ENCODE measurements at regions not wholly inside any gene's neighbourhood (a gene's known extent, or its start where the extent isn't known, plus 50 kb on each side); places are given as distances from the start of the nearest gene placed in this dataset.
A peak's percentile ranks its signal among the peaks of the same experiment; 100 is the strongest.

- H3K9me3 ChIP-seq = peaks cover 0 to 8% (median 2%) of the 10 kb centered on the region in 8 donors
- no peak for TF ChIP-seq CTCF (IDR thresholded peaks at IDR 0.05 in 8 of 11, conservative IDR thresholded peaks at IDR 0.05 in 3 of 11)
- no peak for TF ChIP-seq POLR2A (IDR thresholded peaks at IDR 0.05)
- no peak for TF ChIP-seq POLR2AphosphoS5 (IDR thresholded peaks at IDR 0.05)
- WGBS, 5 donors = 74 to 88% (median 81%) methylated on average over 3 of the region's 3 CpGs
- H3K4me1 ChIP-seq = peaks cover 0 to 33% (median 15%) of the 10 kb centered on the region in 6 donors
- no peak overlapping the region for H3K4me3 ChIP-seq
- no peaks in the 10 kb centered on the region for H3K27me3 ChIP-seq (replicated peaks in 1 of 7)
- H3K27ac ChIP-seq = no peak overlapping the region
- intact Hi-C loops (cut with DNase I; ENCODE audit: low total_unique reads) = no loop called here
- no peaks in the 10 kb centered on the region for H3K36me3 ChIP-seq
- DNase-seq = no peak
Measured at GRCh38 chr3:177589041-177589650, 391.9 kb upstream of the TBL1XR1 start.

- no peak for DNase-seq
- 57 to 71% (median 60%) methylated on average over 4 of the region's 4 CpGs for WGBS, 5 donors
- no peak overlapping the region for H3K27ac ChIP-seq
Measured at GRCh38 chr3:177589911-177590381, 392.7 kb upstream of the TBL1XR1 start.

GRCh38 chr3:177590826-177591225 is 393.5 kb upstream of the TBL1XR1 start:
- intact Hi-C loops (cut with DNase I; ENCODE audit: low total_unique reads) = no loop called here
- TF ChIP-seq POLR2A (IDR thresholded peaks at IDR 0.05) (no peak), POLR2AphosphoS5 (IDR thresholded peaks at IDR 0.05) (no peak), CTCF (IDR thresholded peaks at IDR 0.05 in 8 of 11, conservative IDR thresholded peaks at IDR 0.05 in 3 of 11) (no peak)
- H3K27ac ChIP-seq = peak overlapping the region in 5 of 8 donors; percentile 20 to 63 (median 48)
- DNase-seq = no peak
- WGBS, 5 donors = 24 to 50% (median 38%) methylated on average over 1 of the region's 1 CpG
- H3K36me3 ChIP-seq = no peaks in the 10 kb centered on the region
- peaks cover 0 to 8% (median 2%) of the 10 kb centered on the region in 8 donors for H3K9me3 ChIP-seq
- H3K27me3 ChIP-seq (replicated peaks in 1 of 7) = no peaks in the 10 kb centered on the region
- H3K4me1 ChIP-seq = peaks cover 0 to 50% (median 20%) of the 10 kb centered on the region in 6 donors
- no peak overlapping the region for H3K4me3 ChIP-seq

More at GRCh38 chr3:177589911-177590381, 392.7 kb upstream of the TBL1XR1 start:
- Histone ChIP-seq H3K9me3 (peaks cover 0 to 8% (median 2%) of the 10 kb centered on the region in 8 donors), H3K36me3 (no peaks in the 10 kb centered on the region), H3K4me1 (peaks cover 0 to 41% (median 19%) of the 10 kb centered on the region in 6 donors), H3K27me3 (replicated peaks in 1 of 7) (no peaks in the 10 kb centered on the region), H3K4me3 (no peak overlapping the region)
- intact Hi-C loops (cut with DNase I; ENCODE audit: low total_unique reads) = no loop called here
- TF ChIP-seq CTCF (IDR thresholded peaks at IDR 0.05 in 8 of 11, conservative IDR thresholded peaks at IDR 0.05 in 3 of 11) = no peak
- TF ChIP-seq POLR2A (IDR thresholded peaks at IDR 0.05) = no peak
- no peak for TF ChIP-seq POLR2AphosphoS5 (IDR thresholded peaks at IDR 0.05)

GRCh38 chr3:177591379-177591778 is 394.1 kb upstream of the TBL1XR1 start:
- H3K9me3 ChIP-seq = peaks cover 0 to 8% (median 2%) of the 10 kb centered on the region in 8 donors
- no peaks in the 10 kb centered on the region for H3K36me3 ChIP-seq
- TF ChIP-seq CTCF (IDR thresholded peaks at IDR 0.05 in 8 of 11, conservative IDR thresholded peaks at IDR 0.05 in 3 of 11) = no peak
- TF ChIP-seq POLR2AphosphoS5 (IDR thresholded peaks at IDR 0.05) = no peak
- TF ChIP-seq POLR2A (IDR thresholded peaks at IDR 0.05) = no peak
- DNase-seq = no peak
- no peak overlapping the region for H3K4me3 ChIP-seq
- 24 to 45% (median 40%) methylated on average over 4 of the region's 4 CpGs for WGBS, 5 donors
- intact Hi-C loops (cut with DNase I; ENCODE audit: low total_unique reads) = no loop called here
- H3K27ac ChIP-seq = peak overlapping the region in 5 of 8 donors; percentile 20 to 63 (median 48)
- H3K4me1 ChIP-seq = peaks cover 3 to 55% (median 25%) of the 10 kb centered on the region in 6 donors
- H3K27me3 ChIP-seq (replicated peaks in 1 of 7) = no peaks in the 10 kb centered on the region

Data from spleen (tissue), 11 donors.